OCI-LY1 (cell line): ENCODE measurements at regions not wholly inside any gene's neighbourhood (a gene's known extent, or its start where the extent isn't known, plus 50 kb on each side); places are given as distances from the start of the nearest gene placed in this dataset.

Source experiments
- H2AFZ ChIP-seq: fragments of 200-600 bp; sonication (generic), shearing (Covaris generic); 2 replicates; pipeline ENCODE4 v1.6.0; 2014; ENCODE audit warnings: antibody characterized with exemption, mild to moderate bottlenecking, low read length
- H3F3A ChIP-seq: fragments of 200-600 bp; sonication (generic), shearing (Covaris generic); 2 replicates; pipeline ENCODE4 v1.6.0; 2014; ENCODE audit warnings: mild to moderate bottlenecking, antibody characterized with exemption, low read length, moderate library complexity; ENCODE audit not compliant: insufficient read depth
- H3K27ac ChIP-seq: fragments of 200-600 bp; sonication (generic); 2 replicates; pipeline ENCODE4 v1.5.1; 2014; ENCODE audit warnings: low read length, mixed run types, mild to moderate bottlenecking, low read depth; ENCODE audit not compliant: poor library complexity, severe bottlenecking
- H3K27me3 ChIP-seq: fragments of 200-600 bp; sonication (generic); 2 replicates; pipeline ENCODE4 v1.6.0; 2014; ENCODE audit warnings: antibody characterized with exemption, mild to moderate bottlenecking, low read length, moderate library complexity; ENCODE audit not compliant: insufficient read depth
- H3K36me3 ChIP-seq: fragments of 200-600 bp; sonication (generic); 2 replicates; pipeline ENCODE4 v1.6.1; 2014; ENCODE audit warnings: mild to moderate bottlenecking, antibody characterized with exemption, low read length, moderate library complexity, mixed read lengths; ENCODE audit not compliant: insufficient read depth
- H3K4me1 ChIP-seq: fragments of 200-600 bp; sonication (generic); 2 replicates; pipeline ENCODE4 v1.5.1; 2014; ENCODE audit warnings: mild to moderate bottlenecking, low read length, moderate library complexity; ENCODE audit not compliant: insufficient read depth, severe bottlenecking
- H3K4me2 ChIP-seq: fragments of 200-600 bp; sonication (generic), shearing (Covaris generic); 2 replicates; pipeline ENCODE4 v1.6.1; 2014; ENCODE audit warnings: low read length
- H3K4me3 ChIP-seq: fragments of 200-600 bp; sonication (generic); 2 replicates; pipeline ENCODE4 v1.5.1; 2014; ENCODE audit warnings: low read length, low read depth, mild to moderate bottlenecking, mixed read lengths; ENCODE audit not compliant: poor library complexity, severe bottlenecking
- H3K79me2 ChIP-seq: fragments of 200-600 bp; shearing (Covaris generic); 2 replicates; pipeline ENCODE4 v1.6.1; 2016; ENCODE audit warnings: mixed run types, low read length, mixed read lengths; ENCODE audit not compliant: insufficient read depth
- H3K9ac ChIP-seq: fragments of 200-600 bp; sonication (generic), shearing (Covaris generic); 2 replicates; pipeline ENCODE4 v1.6.1; 2014; ENCODE audit warnings: mild to moderate bottlenecking, low read length, mixed read lengths
- H3K9me2 ChIP-seq: fragments of 200-600 bp; sonication (generic), shearing (Covaris generic); 2 replicates; pipeline ENCODE4 v1.6.1; 2014; ENCODE audit warnings: low read depth, mild to moderate bottlenecking, low read length, mixed read lengths
- H3K9me3 ChIP-seq: fragments of 200-600 bp; shearing (Covaris generic); 2 replicates; pipeline ENCODE4 v1.6.1; 2014; ENCODE audit warnings: low read length, mixed read lengths
- H4K20me1 ChIP-seq: fragments of 200-600 bp; sonication (generic), shearing (Covaris generic); 2 replicates; pipeline ENCODE4 v1.6.0; 2016; ENCODE audit warnings: mild to moderate bottlenecking, low read length; ENCODE audit not compliant: insufficient read depth
- CTCF ChIP-seq: fragments of 200-600 bp; sonication (generic), shearing (Covaris generic); IDR thresholded peaks from 2 replicates; pipeline ENCODE4 v1.5.1; 2017; ENCODE audit warnings: mild to moderate bottlenecking, antibody characterized with exemption, low read length, moderate library complexity, mixed read lengths
- EZH2 ChIP-seq: fragments of 200-600 bp; sonication (generic), shearing (Covaris generic); IDR thresholded peaks from 2 replicates; pipeline ENCODE4 v1.8.0; 2017; ENCODE audit warnings: borderline replicate concordance, mixed run types, mild to moderate bottlenecking, antibody characterized with exemption, low read length, moderate library complexity, mixed read lengths

GRCh38 chr9:78982849-78983248, 588.9 kb upstream of the TLE4 start:
- no peaks in the 10 kb centered on the region for H3K4me1 ChIP-seq
- H3K27ac ChIP-seq, result no peak overlapping the region
- no peaks in the 10 kb centered on the region for H4K20me1 ChIP-seq
- no peak overlapping the region for H2AFZ ChIP-seq
- H3K4me3 ChIP-seq, result no peak overlapping the region
- TF ChIP-seq EZH2, result no peak
- no peak for TF ChIP-seq CTCF
- no peak overlapping the region for H3K9ac ChIP-seq
- H3K9me3 ChIP-seq, result no peaks in the 10 kb centered on the region
- H3K79me2 ChIP-seq, result no peaks in the 10 kb centered on the region
- no peaks in the 10 kb centered on the region for H3F3A ChIP-seq
- no peaks in the 10 kb centered on the region for H3K27me3 ChIP-seq
- no peaks in the 10 kb centered on the region for H3K9me2 ChIP-seq
- no peak overlapping the region for H3K4me2 ChIP-seq
- no peaks in the 10 kb centered on the region for H3K36me3 ChIP-seq

GRCh38 chr9:78985084-78985738, 586.6 kb upstream of the TLE4 start:
- Histone ChIP-seq H3K27ac (no peak overlapping the region), H3K9me2 (no peaks in the 10 kb centered on the region), H3K4me3 (no peak overlapping the region), H3K27me3 (no peaks in the 10 kb centered on the region), H3K9ac (no peak overlapping the region), H3K79me2 (no peaks in the 10 kb centered on the region), H3K9me3 (no peaks in the 10 kb centered on the region), H2AFZ (no peak overlapping the region), H3F3A (no peaks in the 10 kb centered on the region), H4K20me1 (no peaks in the 10 kb centered on the region), H3K4me1 (no peaks in the 10 kb centered on the region), H3K4me2 (no peak overlapping the region), H3K36me3 (no peaks in the 10 kb centered on the region)
- no peak for TF ChIP-seq CTCF
- no peak for TF ChIP-seq EZH2

- H3K9me3 ChIP-seq, result no peaks in the 10 kb centered on the region
- no peaks in the 10 kb centered on the region for H3K36me3 ChIP-seq
- H3K9me2 ChIP-seq, result no peaks in the 10 kb centered on the region
- no peaks in the 10 kb centered on the region for H3K79me2 ChIP-seq
- no peak overlapping the region for H3K4me3 ChIP-seq
- no peak overlapping the region for H3K27ac ChIP-seq
- H3F3A ChIP-seq, result no peaks in the 10 kb centered on the region
- H3K4me1 ChIP-seq, result no peaks in the 10 kb centered on the region
- no peaks in the 10 kb centered on the region for H3K27me3 ChIP-seq
- H3K4me2 ChIP-seq, result no peak overlapping the region
- no peaks in the 10 kb centered on the region for H4K20me1 ChIP-seq
- TF ChIP-seq EZH2 (no peak), CTCF (no peak)
- no peak overlapping the region for H2AFZ ChIP-seq
- H3K9ac ChIP-seq, result no peak overlapping the region
Measured at GRCh38 chr9:78986446-78986845, 585.3 kb upstream of the TLE4 start.
